ENCODE measurements at regions not wholly inside any gene's neighbourhood (a gene's known extent, or its start where the extent isn't known, plus 50 kb on each side); places are given as distances from the start of the nearest gene placed in this dataset.

- no peak for TF ChIP-seq CTCF (IDR thresholded peaks at IDR 0.05; ENCODE audit: control extremely low read depth, extremely low read depth, low read depth, missing control alignments)
- POLR2A ChIA-PET, result no interaction called here
- no peak for DNase-seq (ENCODE audit: extremely low spot score)
- CTCF ChIA-PET, result no interaction called here
Observed at GRCh38 chr10:109191341-109191740, 732.0 kb downstream of the XPNPEP1 start.

- TF ChIP-seq CTCF (IDR thresholded peaks at IDR 0.05; ENCODE audit: control extremely low read depth, extremely low read depth, low read depth, missing control alignments), result no peak
- POLR2A ChIA-PET, result no interaction called here
- DNase-seq (ENCODE audit: extremely low spot score), result no peak
- CTCF ChIA-PET, result interaction anchor here (0.8 kb wide), 1 partner anchor 9 kb away, joined by 4 read pairs; no protein-coding TSS in a partner anchor
Observed at GRCh38 chr10:109187677-109188076, 735.6 kb downstream of the XPNPEP1 start.

- no peak for DNase-seq (ENCODE audit: extremely low spot score)
- ChIA-PET CTCF (interaction anchor here (0.9 to 1.6 kb wide), 2 partner anchors 13 to 34 kb away, joined by 3 to 4 read pairs; no protein-coding TSS in a partner anchor), POLR2A (no interaction called here)
- TF ChIP-seq CTCF (IDR thresholded peaks at IDR 0.05; ENCODE audit: control extremely low read depth, extremely low read depth, low read depth, missing control alignments), result no peak
Observed at GRCh38 chr10:109183366-109183765, 739.9 kb downstream of the XPNPEP1 start.

GRCh38 chr10:109178591-109178990, 744.7 kb downstream of the XPNPEP1 start:
- TF ChIP-seq CTCF (IDR thresholded peaks at IDR 0.05; ENCODE audit: control extremely low read depth, extremely low read depth, low read depth, missing control alignments), result no peak
- CTCF ChIA-PET, result interaction anchor here (1.1 to 1.6 kb wide), 5 partner anchors 9 to 37 kb away, joined by 3 to 4 read pairs (median 4); no protein-coding TSS in a partner anchor
- DNase-seq (ENCODE audit: extremely low spot score), result no peak
- POLR2A ChIA-PET, result no interaction called here

- ChIA-PET CTCF (interaction anchor here (1.7 kb wide), 1 partner anchor 16 kb away, joined by 5 read pairs; no protein-coding TSS in a partner anchor), POLR2A (no interaction called here)
- DNase-seq (ENCODE audit: extremely low spot score), result no peak
- no peak for TF ChIP-seq CTCF (IDR thresholded peaks at IDR 0.05; ENCODE audit: control extremely low read depth, extremely low read depth, low read depth, missing control alignments)
Observed at GRCh38 chr10:109174526-109174925, 748.8 kb downstream of the XPNPEP1 start.

- ChIA-PET CTCF (no interaction called here), POLR2A (no interaction called here)
- DNase-seq (ENCODE audit: extremely low spot score), result no peak
- TF ChIP-seq CTCF (IDR thresholded peaks at IDR 0.05; ENCODE audit: control extremely low read depth, extremely low read depth, low read depth, missing control alignments), result no peak
Observed at GRCh38 chr10:109173937-109174336, 749.4 kb downstream of the XPNPEP1 start.

GRCh38 chr10:109173121-109173520, 750.2 kb downstream of the XPNPEP1 start:
- TF ChIP-seq CTCF (IDR thresholded peaks at IDR 0.05; ENCODE audit: control extremely low read depth, extremely low read depth, low read depth, missing control alignments), result no peak
- ChIA-PET CTCF (no interaction called here), POLR2A (no interaction called here)
- DNase-seq (ENCODE audit: extremely low spot score), result no peak

All from GM10248 (cell line).